IMR-90 (cell line): ENCODE measurements at regions not wholly inside any gene's neighbourhood (a gene's known extent, or its start where the extent isn't known, plus 50 kb on each side); places are given as distances from the start of the nearest gene placed in this dataset.
"Not testable (repeated sequence)": the region's sequence is repeated elsewhere in the genome, so short reads cannot be mapped to it uniquely, and the experiment has no call there.

Experiments used
- ATAC-seq: fragments of 200-7000 bp; cut with Tn5 transposase; 2 replicates; pipeline ENCODE4 v1.9.1; 2020; ENCODE audit warnings: low read depth, mild to moderate bottlenecking, moderate library complexity
- BruUV-seq: library from RNA; stranded (reverse); fragments of 400-500 nt; replicated peaks from 2 replicates; lab custom pipeline; 2021; lab: Mats Ljungman, UMichigan
- CTCF ChIA-PET: fragments of 300-600 bp; formaldehyde crosslinking; extraction: SDS; loops from one replicate; lab custom pipeline; 2021; ENCODE audit warnings: antibody characterized with exemption; lab: Yijun Ruan, JAX
- POLR2A ChIA-PET: fragments of 300-600 bp; sonication (Branson Sonifier 250); formaldehyde crosslinking; loops from one replicate; lab custom pipeline; 2022; ENCODE audit warnings: antibody characterized with exemption; ENCODE audit not compliant: unreplicated experiment; lab: Charles Lee
- DNase-seq: peaks from one replicate; pipeline ENCODE4 v3.0.0; 2013
- H2AFZ ChIP-seq: replicated peaks from 2 replicates; pipeline ENCODE3; 2013; ENCODE audit warnings: low read length, mild to moderate bottlenecking; ENCODE audit not compliant: poor library complexity
- H2AK5ac ChIP-seq: 2 replicates; pipeline ENCODE4 v1.6.1; 2013; ENCODE audit warnings: low read depth, low read length, inconsistent platforms
- H2AK9ac ChIP-seq: replicated peaks from 2 replicates; pipeline ENCODE3; 2013; ENCODE audit warnings: mild to moderate bottlenecking, low read depth, low read length, moderate library complexity; ENCODE audit not compliant: poor library complexity
- H2BK120ac ChIP-seq: 2 replicates; pipeline ENCODE4 v1.6.1; 2013; ENCODE audit warnings: low read depth, low read length, inconsistent platforms
- H2BK15ac ChIP-seq: 3 replicates; pipeline ENCODE4 v1.6.1; 2013; ENCODE audit warnings: low read depth, low read length, inconsistent platforms
- H2BK20ac ChIP-seq: 2 replicates; pipeline ENCODE4 v1.6.1; 2013; ENCODE audit warnings: low read depth, mild to moderate bottlenecking, inconsistent platforms, low read length, moderate library complexity
- H2BK5ac ChIP-seq: 2 replicates; pipeline ENCODE4 v1.6.1; 2013; ENCODE audit warnings: mild to moderate bottlenecking, low read depth, low read length, inconsistent platforms; ENCODE audit not compliant: poor library complexity, severe bottlenecking
- H3K14ac ChIP-seq: replicated peaks from 2 replicates; pipeline ENCODE4 v1.6.1; 2013; ENCODE audit warnings: low read depth, low read length, inconsistent platforms
- H3K18ac ChIP-seq: 2 replicates; pipeline ENCODE4 v1.6.1; 2013; ENCODE audit warnings: low read depth, low read length, control low read depth
- H3K23ac ChIP-seq: 2 replicates; pipeline ENCODE4 v1.6.1; 2013; ENCODE audit warnings: low read depth, low read length, inconsistent platforms
- H3K27ac ChIP-seq: 2 replicates; pipeline ENCODE4 v1.5.1; 2013; ENCODE audit warnings: mild to moderate bottlenecking, control low read depth, low read length; ENCODE audit not compliant: insufficient read depth
- H3K27me3 ChIP-seq: 2 replicates; pipeline ENCODE4 v1.6.1; 2013; ENCODE audit warnings: low read length; ENCODE audit not compliant: control insufficient read depth, insufficient read depth
- H3K36me3 ChIP-seq: 2 replicates; pipeline ENCODE4 v1.6.1; 2013; ENCODE audit warnings: low read length, mixed read lengths; ENCODE audit not compliant: control insufficient read depth, insufficient read depth
- H3K4ac ChIP-seq: 2 replicates; pipeline ENCODE4 v1.6.1; 2013; ENCODE audit warnings: low read depth, low read length, inconsistent platforms
- H3K4me1 ChIP-seq: 2 replicates; pipeline ENCODE4 v1.6.1; 2013; ENCODE audit warnings: low read length, mixed read lengths; ENCODE audit not compliant: control insufficient read depth, insufficient read depth
- H3K4me2 ChIP-seq: 2 replicates; pipeline ENCODE4 v1.6.1; 2013; ENCODE audit warnings: low read depth, mild to moderate bottlenecking, control low read depth, low read length, moderate library complexity
- H3K4me3 ChIP-seq: 2 replicates; pipeline ENCODE4 v1.5.1; 2013; ENCODE audit warnings: low read depth, mild to moderate bottlenecking, control low read depth, low read length, moderate library complexity; ENCODE audit not compliant: insufficient read depth
- H3K56ac ChIP-seq: 2 replicates; pipeline ENCODE4 v1.6.1; 2013; ENCODE audit warnings: low read length, inconsistent platforms; ENCODE audit not compliant: insufficient read depth; ENCODE audit errors: extremely low read depth
- H3K79me1 ChIP-seq, 2 experiments: 2 replicates each; pipeline ENCODE4 v1.6.1; 2013; ENCODE audit warnings: low read length in 2 of 2, inconsistent platforms in 1 of 2, low read depth in 1 of 2
- H3K9ac ChIP-seq: 2 replicates; pipeline ENCODE4 v1.6.1; 2013; ENCODE audit warnings: low read depth, low read length, control low read depth
- H3K9me1 ChIP-seq: 2 replicates; pipeline ENCODE4 v1.6.1; 2013; ENCODE audit warnings: low read length, inconsistent platforms; ENCODE audit not compliant: insufficient read depth
- H3K9me3 ChIP-seq: 2 replicates; pipeline ENCODE4 v1.6.1; 2013; ENCODE audit warnings: low read length; ENCODE audit not compliant: control insufficient read depth, insufficient read depth
- H4K20me1 ChIP-seq: 2 replicates; pipeline ENCODE4 v1.6.1; 2013; ENCODE audit warnings: low read length, inconsistent platforms; ENCODE audit not compliant: insufficient read depth
- H4K5ac ChIP-seq: 2 replicates; pipeline ENCODE4 v1.6.1; 2013; ENCODE audit warnings: mild to moderate bottlenecking, low read depth, low read length, control low read depth
- H4K8ac ChIP-seq, 2 experiments: 2 replicates each; pipeline ENCODE4 v1.6.1; 2013; ENCODE audit warnings: low read depth in 2 of 2, low read length in 2 of 2, control low read depth in 1 of 2, inconsistent platforms in 1 of 2
- H4K91ac ChIP-seq: 2 replicates; pipeline ENCODE4 v1.6.1; 2013; ENCODE audit warnings: low read depth, low read length, inconsistent platforms; ENCODE audit not compliant: insufficient read depth
- ELK1 ChIP-seq: fragments of 150-350 bp; IDR thresholded peaks from 2 replicates; pipeline ENCODE4 v1.6.1; 2016; ENCODE audit warnings: low read depth, mild to moderate bottlenecking, low read length, moderate library complexity, borderline replicate concordance
- NFE2L2 ChIP-seq: fragments of 150-350 bp; IDR thresholded peaks from 2 replicates; pipeline ENCODE4 v1.6.1; 2016; ENCODE audit warnings: low read depth, mild to moderate bottlenecking, low read length
- POLR2A ChIP-seq: IDR thresholded peaks from 2 replicates; pipeline ENCODE4 v1.6.1; 2012; ENCODE audit warnings: mild to moderate bottlenecking, low read depth, low read length
- RAD21 ChIP-seq: IDR thresholded peaks from 2 replicates; pipeline ENCODE4 v1.6.1; 2012; ENCODE audit warnings: low read length, improper control_type of control experiment
- RFX5 ChIP-seq: IDR thresholded peaks from 2 replicates; pipeline ENCODE4 v1.8.0; 2012; ENCODE audit warnings: low read depth, mild to moderate bottlenecking, low read length, moderate library complexity
- SMC3 ChIP-seq: fragments of 150-350 bp; IDR thresholded peaks from 2 replicates; pipeline ENCODE4 v1.6.1; 2016; ENCODE audit warnings: low read depth, mild to moderate bottlenecking, antibody characterized with exemption, low read length, moderate library complexity
- USF2 ChIP-seq: fragments of 150-350 bp; IDR thresholded peaks from 2 replicates; pipeline ENCODE4 v1.6.1; 2017; ENCODE audit warnings: mild to moderate bottlenecking, antibody characterized with exemption, low read length, low read depth
- WGBS, 2 experiments: methylation state at CpG; one replicate each; pipeline versions ENCODE4 v1.1.5 to v1.1.7; 2013; ENCODE audit warnings: missing lambda C conversion rate in 2 of 2; ENCODE audit not compliant: insufficient read length in 1 of 2; ENCODE audit errors: extremely low coverage in 2 of 2; 5-methylcytosine and 5-hydroxymethylcytosine counted together
- dilution Hi-C: fragments of 300-500 bp; cut with HindIII; formaldehyde crosslinking; loops from one replicate; pipeline ENCODE4 v1.14.3; 2018; ENCODE audit warnings: low sequenced_read_pairs; ENCODE audit not compliant: unreplicated experiment
- in situ Hi-C: fragments of 300-500 bp; cut with MboI; formaldehyde crosslinking; loops from 3 replicates; pipeline ENCODE4 v1.14.3; 2019; ENCODE audit warnings: low sequenced_read_pairs, inconsistent platforms, mixed read lengths
- intact Hi-C: fragments of 100-400 bp; cut with micrococcal nuclease; formaldehyde crosslinking; loops from 2 replicates; pipeline ENCODE4 v1.10.0; 2022

- no peaks in the 10 kb centered on the region for H3K4me1 ChIP-seq
- no peak overlapping the region for H2BK5ac ChIP-seq
- H3K4me3 ChIP-seq, result no peak overlapping the region
- no peak overlapping the region for H2AFZ ChIP-seq
- H4K5ac ChIP-seq, result no peak overlapping the region
- H3K4ac ChIP-seq, result no peak overlapping the region
- no peak overlapping the region for H2AK5ac ChIP-seq
- in situ Hi-C loops, result no loop called here
- TF ChIP-seq RAD21, result no peak
- no peak for TF ChIP-seq SMC3
- TF ChIP-seq USF2, result no peak
- no peak for TF ChIP-seq RFX5
- no peak for TF ChIP-seq NFE2L2
- TF ChIP-seq ELK1, result no peak
- no peak for TF ChIP-seq POLR2A
- no peak overlapping the region for H3K4me2 ChIP-seq
- no peak overlapping the region for H3K56ac ChIP-seq
- ChIA-PET CTCF (no interaction called here), POLR2A (no interaction called here)
- 73% methylated on average over 6 of the region's 9 CpGs; no CpG with 5 or more reads in 1 of the 2 experiments for WGBS, 2 experiments
- H4K91ac ChIP-seq, result no peak overlapping the region
- no peaks in the 10 kb centered on the region for H3K27me3 ChIP-seq
- no peak overlapping the region for H3K14ac ChIP-seq
- H2AK9ac ChIP-seq, result no peak overlapping the region
- dilution Hi-C loops, result no loop called here
- no peak overlapping the region for H3K23ac ChIP-seq
- H4K8ac ChIP-seq, result no peak overlapping the region
- H3K18ac ChIP-seq, result no peak overlapping the region
- ATAC-seq (no peak), DNase-seq (no peak)
- H2BK15ac ChIP-seq, result no peak overlapping the region
- no peak overlapping the region for H3K27ac ChIP-seq
- H4K20me1 ChIP-seq, result no peaks in the 10 kb centered on the region
- no TSS peak for BruUV-seq
- H3K79me1 ChIP-seq, result no peaks in the 10 kb centered on the region
- intact Hi-C loops, result no loop called here
- H2BK20ac ChIP-seq, result no peak overlapping the region
- peaks cover 48% of the 10 kb centered on the region for H3K9me3 ChIP-seq
- no peak overlapping the region for H3K9ac ChIP-seq
- no peak overlapping the region for H2BK120ac ChIP-seq
- H3K36me3 ChIP-seq, result no peaks in the 10 kb centered on the region
- H3K9me1 ChIP-seq, result no peaks in the 10 kb centered on the region
Observed at GRCh38 chr15:22237891-22238275, 157.6 kb downstream of the OR4M2 start.

- dilution Hi-C loops, H4K5ac ChIP-seq, in situ Hi-C loops, ATAC-seq, BruUV-seq, H4K91ac ChIP-seq, H2BK20ac ChIP-seq, H3K14ac ChIP-seq, H3K18ac ChIP-seq, H2AFZ ChIP-seq, H2BK120ac ChIP-seq, H3K56ac ChIP-seq, H3K27ac ChIP-seq, H3K4me2 ChIP-seq, H3K23ac ChIP-seq, H4K8ac ChIP-seq, H3K36me3 ChIP-seq, H3K27me3 ChIP-seq, H3K4ac ChIP-seq, H3K9ac ChIP-seq, H2AK9ac ChIP-seq, CTCF ChIA-PET, H3K9me1 ChIP-seq, H4K20me1 ChIP-seq, H2BK5ac ChIP-seq, H3K4me3 ChIP-seq, H3K79me1 ChIP-seq, H3K4me1 ChIP-seq, POLR2A ChIA-PET, DNase-seq, H2BK15ac ChIP-seq, intact Hi-C loops, H2AK5ac ChIP-seq: not testable (repeated sequence)
- peaks cover 47% of the 10 kb centered on the region for H3K9me3 ChIP-seq
- WGBS, 2 experiments, result 69% methylated on average over 8 of the region's 20 CpGs; no CpG with 5 or more reads in 1 of the 2 experiments
Observed at GRCh38 chr15:22238276-22238958, 158.1 kb downstream of the OR4M2 start.
